Suprapubic skin (tissue), 4 donors: ENCODE measurements at regions not wholly inside any gene's neighbourhood (a gene's known extent, or its start where the extent isn't known, plus 50 kb on each side); places are given as distances from the start of the nearest gene placed in this dataset.

Experiments used
- DNase-seq, 2 donors: peaks; one replicate each; pipeline ENCODE4 v3.0.0-alpha.2; 2019; ENCODE audit warnings: low spot score in 2 of 2
- H3K27ac ChIP-seq: fragments of 200-600 bp; sonication (generic); one replicate; pipeline ENCODE4 v1.5.1; 2019
- H3K27me3 ChIP-seq: fragments of 200-600 bp; sonication (generic); one replicate; pipeline ENCODE4 v1.5.1; 2019
- H3K36me3 ChIP-seq: fragments of 200-600 bp; sonication (generic); one replicate; pipeline ENCODE4 v1.5.1; 2019
- H3K4me1 ChIP-seq: fragments of 200-600 bp; sonication (generic); one replicate; pipeline ENCODE4 v1.5.1; 2019
- H3K4me3 ChIP-seq: fragments of 200-600 bp; sonication (generic); one replicate; pipeline ENCODE4 v1.5.1; 2019; ENCODE audit warnings: mild to moderate bottlenecking
- H3K9me3 ChIP-seq: fragments of 200-600 bp; sonication (generic); one replicate; pipeline ENCODE4 v1.5.1; 2019
- EP300 ChIP-seq: sonication (generic); formaldehyde crosslinking; IDR thresholded peaks from one replicate; pipeline ENCODE4 v1.6.1; 2017; ENCODE audit warnings: antibody characterized with exemption
- POLR2A ChIP-seq, 2 donors: fragments of 450-650 bp; IDR thresholded peaks; one replicate each; pipeline ENCODE4 v1.6.1; 2017; ENCODE audit warnings: antibody characterized with exemption in 2 of 2, mild to moderate bottlenecking in 2 of 2, moderate library complexity in 2 of 2
- POLR2AphosphoS5 ChIP-seq, 3 donors: sonication (generic); formaldehyde crosslinking; IDR thresholded peaks; one replicate each; pipeline ENCODE4 v1.6.1; 2017; ENCODE audit warnings: antibody characterized with exemption in 3 of 3
- WGBS: methylation state at CpG from one replicate; pipeline ENCODE4 v1.1.5; 2018; 5-methylcytosine and 5-hydroxymethylcytosine counted together
- TF ChIP-seq, protein P1 (sequence below), 2 donors: fragments of 200-600 bp in 1 of 2; fragments of 450-650 bp in 1 of 2; sonication (generic) in 1 of 2; IDR thresholded peaks; one replicate each; pipeline ENCODE4 v1.5.1; 2016 to 2019; ENCODE audit warnings: antibody characterized with exemption in 2 of 2, mild to moderate bottlenecking in 1 of 2, moderate library complexity in 1 of 2

DNA sequence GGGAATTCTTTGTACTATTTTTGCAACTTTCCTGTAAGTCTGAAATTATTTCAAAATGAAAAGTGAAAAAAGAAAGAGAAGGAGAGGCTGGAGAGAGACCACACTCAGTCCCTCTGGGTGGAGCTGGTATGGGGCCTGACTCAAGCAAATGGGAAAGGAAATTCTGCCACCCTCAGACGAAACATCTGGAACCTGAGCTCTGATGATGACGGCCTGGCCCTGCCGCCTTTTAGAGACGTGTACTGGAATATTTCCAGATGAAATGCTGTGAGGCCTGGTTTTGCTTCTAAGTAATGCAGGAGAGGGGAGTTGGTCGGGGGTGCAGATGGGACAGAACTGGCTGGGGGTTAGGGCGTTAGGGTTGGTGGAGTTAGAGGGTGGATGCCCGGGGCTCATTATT is 57.4 kb upstream of the GLI2 start:
- TF ChIP-seq, protein P1, sequence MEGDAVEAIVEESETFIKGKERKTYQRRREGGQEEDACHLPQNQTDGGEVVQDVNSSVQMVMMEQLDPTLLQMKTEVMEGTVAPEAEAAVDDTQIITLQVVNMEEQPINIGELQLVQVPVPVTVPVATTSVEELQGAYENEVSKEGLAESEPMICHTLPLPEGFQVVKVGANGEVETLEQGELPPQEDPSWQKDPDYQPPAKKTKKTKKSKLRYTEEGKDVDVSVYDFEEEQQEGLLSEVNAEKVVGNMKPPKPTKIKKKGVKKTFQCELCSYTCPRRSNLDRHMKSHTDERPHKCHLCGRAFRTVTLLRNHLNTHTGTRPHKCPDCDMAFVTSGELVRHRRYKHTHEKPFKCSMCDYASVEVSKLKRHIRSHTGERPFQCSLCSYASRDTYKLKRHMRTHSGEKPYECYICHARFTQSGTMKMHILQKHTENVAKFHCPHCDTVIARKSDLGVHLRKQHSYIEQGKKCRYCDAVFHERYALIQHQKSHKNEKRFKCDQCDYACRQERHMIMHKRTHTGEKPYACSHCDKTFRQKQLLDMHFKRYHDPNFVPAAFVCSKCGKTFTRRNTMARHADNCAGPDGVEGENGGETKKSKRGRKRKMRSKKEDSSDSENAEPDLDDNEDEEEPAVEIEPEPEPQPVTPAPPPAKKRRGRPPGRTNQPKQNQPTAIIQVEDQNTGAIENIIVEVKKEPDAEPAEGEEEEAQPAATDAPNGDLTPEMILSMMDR (IDR thresholded peaks at IDR 0.05), result no peak
- TF ChIP-seq EP300, result no peak
- TF ChIP-seq POLR2AphosphoS5 (IDR thresholded peaks at IDR 0.05), result no peak
- no peak for DNase-seq
- 60% methylated on average over 6 of the region's 7 CpGs for WGBS
- no peaks in the 10 kb centered on the region for H3K9me3 ChIP-seq
- H3K27me3 ChIP-seq, result peaks cover 4% of the 10 kb centered on the region
- no peaks in the 10 kb centered on the region for H3K36me3 ChIP-seq
- no peak overlapping the region for H3K27ac ChIP-seq
- H3K4me1 ChIP-seq, result peaks cover 6% of the 10 kb centered on the region
- H3K4me3 ChIP-seq, result no peak overlapping the region

DNA sequence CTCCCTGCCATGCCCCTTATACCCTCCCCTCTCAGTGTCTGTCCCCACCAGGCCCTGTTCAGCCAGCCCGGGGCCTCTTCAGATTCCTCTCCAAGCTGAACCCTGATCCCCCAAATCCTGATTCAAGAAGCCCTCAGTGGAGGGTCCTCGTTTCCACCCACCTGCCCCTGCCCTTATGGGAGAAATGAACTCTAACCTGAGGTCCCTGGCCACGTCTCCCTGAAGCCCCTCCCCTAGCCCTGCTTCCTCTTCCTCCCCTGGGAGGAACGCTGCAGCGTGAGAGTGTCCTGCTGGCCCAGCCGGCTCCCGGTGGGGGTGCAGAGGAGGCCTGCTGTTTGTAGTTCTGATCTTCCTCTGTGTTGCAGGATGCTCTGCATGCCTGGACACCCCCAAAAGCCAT is 56.7 kb upstream of the GLI2 start:
- no peak for DNase-seq
- Histone ChIP-seq H3K4me3 (no peak overlapping the region), H3K9me3 (no peaks in the 10 kb centered on the region), H3K4me1 (peaks cover 9% of the 10 kb centered on the region), H3K27me3 (peaks cover 4% of the 10 kb centered on the region), H3K27ac (no peak overlapping the region), H3K36me3 (no peaks in the 10 kb centered on the region)
- TF ChIP-seq POLR2A (IDR thresholded peaks at IDR 0.05) (no peak), EP300 (no peak), POLR2AphosphoS5 (IDR thresholded peaks at IDR 0.05) (no peak)
- TF ChIP-seq, protein P1 (IDR thresholded peaks at IDR 0.05), result no peak
- WGBS, result 78% methylated on average over 7 of the region's 7 CpGs

DNA sequence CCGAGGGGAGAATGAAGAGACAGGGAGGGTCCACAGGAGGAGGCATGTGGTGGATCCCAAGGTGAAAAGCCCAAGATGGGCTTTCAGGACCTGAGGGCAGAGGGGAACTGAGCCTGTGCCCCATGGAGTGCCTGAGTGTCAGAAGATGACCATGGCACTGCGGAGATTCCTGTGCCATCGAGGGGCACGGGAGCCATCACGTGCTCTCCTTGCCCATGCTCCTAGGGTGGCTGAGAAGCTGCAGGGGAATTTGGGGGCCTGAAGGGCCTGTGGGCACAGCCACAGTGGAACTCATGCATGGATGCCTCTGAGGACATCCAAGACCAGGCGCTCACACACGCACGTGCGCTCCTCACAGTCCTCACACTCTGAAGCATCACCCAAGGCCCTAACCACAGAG is 56.1 kb upstream of the GLI2 start:
- TF ChIP-seq, protein P1 (IDR thresholded peaks at IDR 0.05), result no peak
- no peak for TF ChIP-seq POLR2AphosphoS5 (IDR thresholded peaks at IDR 0.05)
- no peak for TF ChIP-seq EP300
- TF ChIP-seq POLR2A (IDR thresholded peaks at IDR 0.05), result no peak
- peaks cover 13% of the 10 kb centered on the region for H3K4me1 ChIP-seq
- no peak overlapping the region for H3K27ac ChIP-seq
- peaks cover 4% of the 10 kb centered on the region for H3K27me3 ChIP-seq
- H3K4me3 ChIP-seq, result no peak overlapping the region
- H3K9me3 ChIP-seq, result no peaks in the 10 kb centered on the region
- DNase-seq, result no peak
- WGBS, result 92% methylated on average over 4 of the region's 9 CpGs
- no peaks in the 10 kb centered on the region for H3K36me3 ChIP-seq

DNA sequence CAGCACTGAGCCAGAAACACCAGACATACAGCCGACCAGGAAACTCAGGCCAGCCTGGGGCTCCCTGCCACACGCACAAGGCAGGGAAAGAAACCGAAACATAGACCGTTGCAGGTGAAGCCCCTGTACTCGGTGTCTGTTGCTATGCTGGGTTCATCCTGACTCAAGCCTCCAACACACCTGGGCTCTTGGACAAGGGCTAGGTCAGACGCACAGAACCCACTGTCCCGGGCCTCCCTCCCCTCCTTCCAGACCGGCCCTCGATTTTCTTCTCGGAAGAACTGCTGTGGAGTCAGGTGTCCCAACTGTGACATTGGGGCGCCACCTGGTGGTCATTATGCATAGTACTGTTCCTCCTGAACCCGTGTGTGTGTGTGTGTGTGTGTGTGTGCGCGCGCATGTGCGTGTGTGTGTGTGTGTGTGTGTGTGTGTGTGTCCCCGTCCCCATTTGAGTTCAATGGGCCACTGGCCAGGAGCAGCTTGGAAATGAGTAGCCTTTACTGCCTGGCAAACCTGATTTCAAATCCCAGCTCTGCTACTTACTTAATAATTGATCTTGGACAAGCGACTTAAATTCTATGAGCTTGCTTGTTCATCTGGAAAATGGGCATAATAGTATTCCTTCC is 55.4 kb upstream of the GLI2 start:
- no peak overlapping the region for H3K4me3 ChIP-seq
- TF ChIP-seq EP300, result no peak
- no peak for TF ChIP-seq POLR2A (IDR thresholded peaks at IDR 0.05)
- TF ChIP-seq, protein P1 (IDR thresholded peaks at IDR 0.05), result peak; percentile 47 to 65
- peak; percentile 92 to 96 for DNase-seq

DNA sequence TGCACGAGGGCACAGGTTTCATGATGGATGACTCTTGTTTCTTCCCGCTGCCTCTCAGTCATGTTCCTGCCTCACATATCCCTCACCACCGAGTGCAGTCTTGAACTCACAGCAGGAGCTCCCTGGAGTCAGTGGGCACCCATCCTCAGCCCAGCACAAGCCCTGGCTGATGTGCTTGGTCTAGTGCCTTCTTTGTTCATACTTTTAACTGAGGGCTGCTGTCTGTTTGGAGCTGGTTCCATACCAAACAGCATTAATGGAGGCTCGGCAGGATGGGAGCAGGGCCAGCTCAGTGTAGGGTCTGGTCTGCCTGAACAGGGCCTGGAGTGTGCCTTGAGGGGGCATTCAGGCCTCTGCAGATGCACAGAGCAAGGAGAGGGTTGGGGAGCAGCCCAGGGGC is 54.5 kb upstream of the GLI2 start:
- no peak overlapping the region for H3K4me3 ChIP-seq
- peaks cover 19% of the 10 kb centered on the region for H3K4me1 ChIP-seq
- no peak overlapping the region for H3K27ac ChIP-seq
- TF ChIP-seq POLR2AphosphoS5 (IDR thresholded peaks at IDR 0.05), result no peak
- no peaks in the 10 kb centered on the region for H3K9me3 ChIP-seq
- H3K36me3 ChIP-seq, result no peaks in the 10 kb centered on the region
- 58% methylated on average over 4 of the region's 4 CpGs for WGBS
- no peak for DNase-seq
- peaks cover 8% of the 10 kb centered on the region for H3K27me3 ChIP-seq

More for the DNA sequence above, 55.4 kb upstream of the GLI2 start:
- no peaks in the 10 kb centered on the region for H3K36me3 ChIP-seq
- H3K4me1 ChIP-seq, result peaks cover 19% of the 10 kb centered on the region
- H3K9me3 ChIP-seq, result no peaks in the 10 kb centered on the region
- peaks cover 8% of the 10 kb centered on the region for H3K27me3 ChIP-seq
- H3K27ac ChIP-seq, result no peak overlapping the region
- 48% methylated on average over 7 of the region's 18 CpGs for WGBS

DNA sequence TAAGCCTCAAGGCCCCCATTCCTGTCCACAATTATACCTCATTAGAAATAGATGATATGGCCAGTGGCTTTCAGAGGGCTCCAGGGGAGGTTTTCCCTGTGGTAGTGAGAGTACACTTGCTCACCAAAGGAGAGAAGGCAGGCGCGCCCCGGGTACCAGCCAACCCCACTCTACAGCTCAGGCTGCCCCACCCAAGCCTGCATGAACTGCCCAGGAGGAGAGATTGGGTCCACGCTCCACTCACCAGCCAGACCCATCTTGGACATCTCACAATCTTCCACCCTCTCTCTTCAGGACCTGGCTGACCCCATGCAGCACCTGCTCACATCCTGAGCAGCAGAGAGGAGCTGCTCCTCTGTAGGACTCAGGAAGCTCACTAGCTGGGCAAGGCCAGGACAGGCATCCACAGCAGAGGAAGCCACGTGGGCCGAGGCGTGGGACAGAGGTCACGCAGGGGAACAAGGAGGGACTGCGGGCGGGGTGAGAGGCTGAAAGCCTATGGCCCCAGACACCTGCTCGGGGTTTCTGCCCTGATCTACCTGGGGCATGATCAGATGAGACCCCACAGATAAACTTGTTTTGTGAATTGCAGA is 53.9 kb upstream of the GLI2 start:
- H3K27me3 ChIP-seq, result peaks cover 8% of the 10 kb centered on the region
- H3K36me3 ChIP-seq, result no peaks in the 10 kb centered on the region
- peak in 1 of 2 donors; percentile 58 for DNase-seq
- no peak overlapping the region for H3K4me3 ChIP-seq
- no peaks in the 10 kb centered on the region for H3K9me3 ChIP-seq
- TF ChIP-seq, protein P1 (IDR thresholded peaks at IDR 0.05), result no peak
- no peak for TF ChIP-seq POLR2A (IDR thresholded peaks at IDR 0.05)
- no peak for TF ChIP-seq EP300
- no peak for TF ChIP-seq POLR2AphosphoS5 (IDR thresholded peaks at IDR 0.05)
- peaks cover 19% of the 10 kb centered on the region for H3K4me1 ChIP-seq
- WGBS, result 88% methylated on average over 11 of the region's 11 CpGs
- no peak overlapping the region for H3K27ac ChIP-seq
